Mammary epithelial cell (primary cell): ENCODE measurements at regions not wholly inside any gene's neighbourhood (a gene's known extent, or its start where the extent isn't known, plus 50 kb on each side); places are given as distances from the start of the nearest gene placed in this dataset.

ENCODE experiments used
- EZH2 ChIP-seq: IDR thresholded peaks from 2 replicates; pipeline ENCODE4 v1.6.1; 2012; ENCODE audit warnings: low read length, inconsistent platforms, borderline replicate concordance
- TF ChIP-seq, protein P1 (sequence below), 2 donors: IDR thresholded peaks in 1 of 2; conservative IDR thresholded peaks in 1 of 2; 2 replicates each; pipeline ENCODE4 v1.5.1; 2011 to 2012; ENCODE audit warnings: inconsistent platforms in 2 of 2, low read length in 2 of 2, mild to moderate bottlenecking in 2 of 2, control low read depth in 1 of 2, low read depth in 1 of 2; ENCODE audit not compliant: insufficient read depth in 1 of 2; ENCODE audit errors: extremely low read depth in 1 of 2

- TF ChIP-seq, protein P1, sequence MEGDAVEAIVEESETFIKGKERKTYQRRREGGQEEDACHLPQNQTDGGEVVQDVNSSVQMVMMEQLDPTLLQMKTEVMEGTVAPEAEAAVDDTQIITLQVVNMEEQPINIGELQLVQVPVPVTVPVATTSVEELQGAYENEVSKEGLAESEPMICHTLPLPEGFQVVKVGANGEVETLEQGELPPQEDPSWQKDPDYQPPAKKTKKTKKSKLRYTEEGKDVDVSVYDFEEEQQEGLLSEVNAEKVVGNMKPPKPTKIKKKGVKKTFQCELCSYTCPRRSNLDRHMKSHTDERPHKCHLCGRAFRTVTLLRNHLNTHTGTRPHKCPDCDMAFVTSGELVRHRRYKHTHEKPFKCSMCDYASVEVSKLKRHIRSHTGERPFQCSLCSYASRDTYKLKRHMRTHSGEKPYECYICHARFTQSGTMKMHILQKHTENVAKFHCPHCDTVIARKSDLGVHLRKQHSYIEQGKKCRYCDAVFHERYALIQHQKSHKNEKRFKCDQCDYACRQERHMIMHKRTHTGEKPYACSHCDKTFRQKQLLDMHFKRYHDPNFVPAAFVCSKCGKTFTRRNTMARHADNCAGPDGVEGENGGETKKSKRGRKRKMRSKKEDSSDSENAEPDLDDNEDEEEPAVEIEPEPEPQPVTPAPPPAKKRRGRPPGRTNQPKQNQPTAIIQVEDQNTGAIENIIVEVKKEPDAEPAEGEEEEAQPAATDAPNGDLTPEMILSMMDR (conservative IDR thresholded peaks at IDR 0.05 in 1 of 2, IDR thresholded peaks at IDR 0.05 in 1 of 2; ENCODE audit: extremely low read depth in 1 of 2, insufficient read depth in 1 of 2, low read depth in 1 of 2, low read length in 2 of 2) = no peak
- no peak for TF ChIP-seq EZH2
Measured at GRCh38 chr22:27168681-27169080, 511.3 kb downstream of the MIAT start.
